ENCODE measurements at regions not wholly inside any gene's neighbourhood (a gene's known extent, or its start where the extent isn't known, plus 50 kb on each side); places are given as distances from the start of the nearest gene placed in this dataset.

GRCh38 chr9:17009071-17009470 lies 125.8 kb upstream of the CNTLN start:
- Histone ChIP-seq H3K9me3 (no peaks in the 10 kb centered on the region), H3K27me3 (ENCODE audit: low read depth) (no peaks in the 10 kb centered on the region), H3K4me1 (peaks cover 3% of the 10 kb centered on the region; the same call in 1 of the 2 replicates), H3K36me3 (replicated peaks) (no peaks in the 10 kb centered on the region), H3K4me3 (no peak overlapping the region)
- DNase-seq (ENCODE audit: low spot score in 2 of 2): no peak
- in situ Hi-C loops (cut with MboI; ENCODE audit: low sequenced_read_pairs): no loop called here

GRCh38 chr9:17005056-17005823 lies 129.6 kb upstream of the CNTLN start:
- in situ Hi-C loops (cut with MboI; ENCODE audit: low sequenced_read_pairs): no loop called here
- no peaks in the 10 kb centered on the region for H3K36me3 ChIP-seq (replicated peaks)
- no peaks in the 10 kb centered on the region for H3K27me3 ChIP-seq (ENCODE audit: low read depth)
- peaks cover 3% of the 10 kb centered on the region; the same call in 1 of the 2 replicates for H3K4me1 ChIP-seq
- H3K9me3 ChIP-seq: no peaks in the 10 kb centered on the region
- DNase-seq (ENCODE audit: low spot score in 2 of 2): peak; percentile 19 to 50
- no peak overlapping the region for H3K4me3 ChIP-seq

GRCh38 chr9:17004500-17004899 lies 130.3 kb upstream of the CNTLN start:
- Histone ChIP-seq H3K9me3 (no peaks in the 10 kb centered on the region), H3K4me3 (no peak overlapping the region), H3K27me3 (ENCODE audit: low read depth) (no peaks in the 10 kb centered on the region), H3K4me1 (peaks cover 3% of the 10 kb centered on the region; the same call in 1 of the 2 replicates), H3K36me3 (replicated peaks) (no peaks in the 10 kb centered on the region)
- DNase-seq (ENCODE audit: low spot score in 2 of 2): no peak
- in situ Hi-C loops (cut with MboI; ENCODE audit: low sequenced_read_pairs): no loop called here

- Histone ChIP-seq H3K4me1 (peaks cover 3% of the 10 kb centered on the region; the same call in 1 of the 2 replicates), H3K36me3 (replicated peaks) (no peaks in the 10 kb centered on the region), H3K9me3 (no peaks in the 10 kb centered on the region), H3K27me3 (ENCODE audit: low read depth) (no peaks in the 10 kb centered on the region), H3K4me3 (no peak overlapping the region)
- no peak for DNase-seq (ENCODE audit: low spot score in 2 of 2)
- in situ Hi-C loops (cut with MboI; ENCODE audit: low sequenced_read_pairs): no loop called here
These were observed 131.1 kb upstream of the CNTLN start for GRCh38 chr9:17003576-17004240.

GRCh38 chr9:16996901-16997491 lies 126.5 kb upstream of the BNC2 start:
- no peaks in the 10 kb centered on the region for H3K27me3 ChIP-seq (ENCODE audit: low read depth)
- DNase-seq (ENCODE audit: low spot score in 2 of 2): no peak
- H3K4me1 ChIP-seq: no peaks in the 10 kb centered on the region
- in situ Hi-C loops (cut with MboI; ENCODE audit: low sequenced_read_pairs): no loop called here
- H3K36me3 ChIP-seq (replicated peaks): no peaks in the 10 kb centered on the region
- peaks cover 2% of the 10 kb centered on the region; the same call in 1 of the 2 replicates for H3K9me3 ChIP-seq
- H3K4me3 ChIP-seq: no peak overlapping the region

- H3K9me3 ChIP-seq: peaks cover 2% of the 10 kb centered on the region; the same call in 1 of the 2 replicates
- no peak overlapping the region for H3K4me3 ChIP-seq
- H3K36me3 ChIP-seq (replicated peaks): no peaks in the 10 kb centered on the region
- H3K27me3 ChIP-seq (ENCODE audit: low read depth): no peaks in the 10 kb centered on the region
- no peak for DNase-seq (ENCODE audit: low spot score in 2 of 2)
- in situ Hi-C loops (cut with MboI; ENCODE audit: low sequenced_read_pairs): no loop called here
- no peaks in the 10 kb centered on the region for H3K4me1 ChIP-seq
These were observed 121.7 kb upstream of the BNC2 start for GRCh38 chr9:16992138-16992537.

GRCh38 chr9:16987026-16987425 lies 116.6 kb upstream of the BNC2 start:
- Histone ChIP-seq H3K4me1 (no peaks in the 10 kb centered on the region), H3K4me3 (no peak overlapping the region), H3K9me3 (no peaks in the 10 kb centered on the region; the same call in 1 of the 2 replicates), H3K27me3 (ENCODE audit: low read depth) (no peaks in the 10 kb centered on the region), H3K36me3 (replicated peaks) (no peaks in the 10 kb centered on the region)
- in situ Hi-C loops (cut with MboI; ENCODE audit: low sequenced_read_pairs): no loop called here
- DNase-seq (ENCODE audit: low spot score in 2 of 2): no peak

GRCh38 chr9:16986556-16986955 lies 116.1 kb upstream of the BNC2 start:
- Histone ChIP-seq H3K27me3 (ENCODE audit: low read depth) (no peaks in the 10 kb centered on the region), H3K4me1 (no peaks in the 10 kb centered on the region), H3K9me3 (no peaks in the 10 kb centered on the region; the same call in 1 of the 2 replicates), H3K36me3 (replicated peaks) (no peaks in the 10 kb centered on the region), H3K4me3 (no peak overlapping the region)
- no peak for DNase-seq (ENCODE audit: low spot score in 2 of 2)
- in situ Hi-C loops (cut with MboI; ENCODE audit: low sequenced_read_pairs): no loop called here

GRCh38 chr9:16985559-16986348 lies 115.3 kb upstream of the BNC2 start:
- H3K27me3 ChIP-seq (ENCODE audit: low read depth): no peaks in the 10 kb centered on the region
- H3K4me3 ChIP-seq: no peak overlapping the region
- no peak for DNase-seq (ENCODE audit: low spot score in 2 of 2)
- no peaks in the 10 kb centered on the region for H3K36me3 ChIP-seq (replicated peaks)
- H3K9me3 ChIP-seq: no peaks in the 10 kb centered on the region; the same call in 1 of the 2 replicates
- in situ Hi-C loops (cut with MboI; ENCODE audit: low sequenced_read_pairs): no loop called here
- no peaks in the 10 kb centered on the region for H3K4me1 ChIP-seq

- no peaks in the 10 kb centered on the region for H3K4me1 ChIP-seq
- H3K36me3 ChIP-seq (replicated peaks): no peaks in the 10 kb centered on the region
- H3K27me3 ChIP-seq (ENCODE audit: low read depth): no peaks in the 10 kb centered on the region
- DNase-seq (ENCODE audit: low spot score in 2 of 2): peak in 1 of 2 experiments; percentile 8
- no peaks in the 10 kb centered on the region for H3K9me3 ChIP-seq
- in situ Hi-C loops (cut with MboI; ENCODE audit: low sequenced_read_pairs): no loop called here
- no peak overlapping the region for H3K4me3 ChIP-seq
These were observed 112.4 kb upstream of the BNC2 start for GRCh38 chr9:16982780-16983310.

- no peaks in the 10 kb centered on the region for H3K27me3 ChIP-seq (ENCODE audit: low read depth)
- H3K9me3 ChIP-seq: no peaks in the 10 kb centered on the region
- H3K4me1 ChIP-seq: no peaks in the 10 kb centered on the region
- DNase-seq (ENCODE audit: low spot score in 2 of 2): no peak
- no peak overlapping the region for H3K4me3 ChIP-seq
- in situ Hi-C loops (cut with MboI; ENCODE audit: low sequenced_read_pairs): no loop called here
- H3K36me3 ChIP-seq (replicated peaks): no peaks in the 10 kb centered on the region
These were observed 106.0 kb upstream of the BNC2 start for GRCh38 chr9:16976427-16976826.

GRCh38 chr9:16974436-16974835 lies 104.0 kb upstream of the BNC2 start:
- DNase-seq (ENCODE audit: low spot score in 2 of 2): no peak
- H3K9me3 ChIP-seq: no peaks in the 10 kb centered on the region
- no peaks in the 10 kb centered on the region for H3K36me3 ChIP-seq (replicated peaks)
- no peaks in the 10 kb centered on the region for H3K4me1 ChIP-seq
- in situ Hi-C loops (cut with MboI; ENCODE audit: low sequenced_read_pairs): no loop called here
- no peak overlapping the region for H3K4me3 ChIP-seq
- H3K27me3 ChIP-seq (ENCODE audit: low read depth): no peaks in the 10 kb centered on the region

- no peak for DNase-seq (ENCODE audit: low spot score in 2 of 2)
- Histone ChIP-seq H3K4me1 (no peaks in the 10 kb centered on the region), H3K9me3 (no peaks in the 10 kb centered on the region), H3K4me3 (no peak overlapping the region), H3K36me3 (replicated peaks) (no peaks in the 10 kb centered on the region), H3K27me3 (ENCODE audit: low read depth) (no peaks in the 10 kb centered on the region)
- in situ Hi-C loops (cut with MboI; ENCODE audit: low sequenced_read_pairs): no loop called here
These were observed 99.9 kb upstream of the BNC2 start for GRCh38 chr9:16970321-16970720.
